Activated T-cell treated with anti-CD3 and anti-CD28 coated beads, Interleukin-2, amount 50 U/mL, for 72 hours (primary cell): ENCODE measurements at regions not wholly inside any gene's neighbourhood (a gene's known extent, or its start where the extent isn't known, plus 50 kb on each side); places are given as distances from the start of the nearest gene placed in this dataset.

ENCODE experiments used
- ATAC-seq, 2 donors: fragments of 150-1000 bp; cut with Tn5 transposase; replicated peaks in 1 of 2; 2 replicates each; pipeline ENCODE4 v1.10.0; 2021; ENCODE audit warnings: moderate library complexity in 2 of 2, mild to moderate bottlenecking in 1 of 2
- DNase-seq, 2 donors: peaks; one replicate each; pipeline ENCODE4 v3.0.0; 2021 to 2022; ENCODE audit warnings: mixed read lengths in 1 of 2
- H3K27ac Mint-ChIP-seq: one replicate; pipeline ENCODE4 v1.8.0; 2022; ENCODE audit warnings: mild to moderate bottlenecking, moderate library complexity, mixed read lengths
- H3K27me3 Mint-ChIP-seq: one replicate; pipeline ENCODE4 v1.8.0; 2022; ENCODE audit warnings: low read depth, mixed read lengths
- H3K36me3 Mint-ChIP-seq, 2 donors: one replicate each; pipeline ENCODE4 v1.8.0; 2022; ENCODE audit warnings: mixed read lengths in 2 of 2, mild to moderate bottlenecking in 1 of 2; ENCODE audit not compliant: insufficient read depth in 2 of 2
- H3K4me1 Mint-ChIP-seq: one replicate; pipeline ENCODE4 v1.8.0; 2022; ENCODE audit warnings: low read depth, mixed read lengths
- H3K4me3 Mint-ChIP-seq, 2 donors: one replicate each; pipeline ENCODE4 v1.8.0; 2022; ENCODE audit warnings: mild to moderate bottlenecking in 2 of 2, mixed read lengths in 2 of 2, moderate library complexity in 2 of 2
- H3K9me3 Mint-ChIP-seq, 2 donors: one replicate each; pipeline ENCODE4 v1.8.0; 2022; ENCODE audit warnings: mixed read lengths in 2 of 2

- H3K36me3 Mint-ChIP-seq, result no peaks in the 10 kb centered on the region
- H3K4me1 Mint-ChIP-seq, result no peaks in the 10 kb centered on the region
- ATAC-seq, result no peak
- DNase-seq, result no peak
- H3K9me3 Mint-ChIP-seq, result peaks cover 4 to 5% of the 10 kb centered on the region in 2 donors
- no peak overlapping the region for H3K27ac Mint-ChIP-seq
- H3K27me3 Mint-ChIP-seq, result no peaks in the 10 kb centered on the region
- H3K4me3 Mint-ChIP-seq, result no peak overlapping the region
These were observed 115.0 kb upstream of the FOXA2 start for GRCh38 chr20:22699396-22699795.

GRCh38 chr20:22700367-22700766, 116.0 kb upstream of the FOXA2 start:
- H3K9me3 Mint-ChIP-seq, result peaks cover 4 to 5% of the 10 kb centered on the region in 2 donors

GRCh38 chr20:22701679-22702308, 117.4 kb upstream of the FOXA2 start:
- no peak for DNase-seq
- Mint-ChIP-seq H3K27me3 (no peaks in the 10 kb centered on the region), H3K9me3 (peaks cover 5 to 7% of the 10 kb centered on the region in 2 donors), H3K4me1 (no peaks in the 10 kb centered on the region), H3K4me3 (no peak overlapping the region), H3K36me3 (no peaks in the 10 kb centered on the region), H3K27ac (no peak overlapping the region)
- ATAC-seq, result no peak

More at GRCh38 chr20:22700367-22700766, 116.0 kb upstream of the FOXA2 start:
- no peak overlapping the region for H3K27ac Mint-ChIP-seq
- H3K4me3 Mint-ChIP-seq, result no peak overlapping the region
- no peaks in the 10 kb centered on the region for H3K36me3 Mint-ChIP-seq
- no peak for DNase-seq
- no peak for ATAC-seq
- H3K4me1 Mint-ChIP-seq, result no peaks in the 10 kb centered on the region
- H3K27me3 Mint-ChIP-seq, result no peaks in the 10 kb centered on the region

GRCh38 chr20:22703843-22704242, 119.5 kb upstream of the FOXA2 start:
- peaks cover 6 to 7% of the 10 kb centered on the region in 2 donors for H3K9me3 Mint-ChIP-seq
- H3K27ac Mint-ChIP-seq, result no peak overlapping the region
- DNase-seq (no peak), ATAC-seq (no peak)
- H3K4me3 Mint-ChIP-seq, result no peak overlapping the region
- H3K4me1 Mint-ChIP-seq, result no peaks in the 10 kb centered on the region
- no peaks in the 10 kb centered on the region for H3K36me3 Mint-ChIP-seq
- H3K27me3 Mint-ChIP-seq, result no peaks in the 10 kb centered on the region

- Mint-ChIP-seq H3K9me3 (peaks cover 0 to 2% of the 10 kb centered on the region in 2 donors), H3K27me3 (no peaks in the 10 kb centered on the region), H3K36me3 (peaks cover 0 to 1% of the 10 kb centered on the region in 2 donors), H3K27ac (no peak overlapping the region), H3K4me3 (no peak overlapping the region), H3K4me1 (no peaks in the 10 kb centered on the region)
- ATAC-seq (no peak), DNase-seq (no peak)
These were observed 127.8 kb upstream of the FOXA2 start for GRCh38 chr20:22711971-22712755.

- ATAC-seq, result no peak
- Mint-ChIP-seq H3K36me3 (peaks cover 0 to 1% of the 10 kb centered on the region in 2 donors), H3K27ac (no peak overlapping the region), H3K9me3 (peaks cover 0 to 3% of the 10 kb centered on the region in 2 donors), H3K27me3 (no peaks in the 10 kb centered on the region), H3K4me3 (no peak overlapping the region), H3K4me1 (no peaks in the 10 kb centered on the region)
- no peak for DNase-seq
These were observed 132.5 kb upstream of the FOXA2 start for GRCh38 chr20:22716821-22717351.

GRCh38 chr20:22717466-22717865, 133.1 kb upstream of the FOXA2 start:
- Mint-ChIP-seq H3K4me1 (no peaks in the 10 kb centered on the region), H3K9me3 (peaks cover 0 to 4% of the 10 kb centered on the region in 2 donors), H3K36me3 (peaks cover 0 to 1% of the 10 kb centered on the region in 2 donors), H3K27ac (no peak overlapping the region), H3K4me3 (no peak overlapping the region), H3K27me3 (no peaks in the 10 kb centered on the region)
- ATAC-seq, result no peak
- DNase-seq, result no peak

- Mint-ChIP-seq H3K27me3 (no peaks in the 10 kb centered on the region), H3K9me3 (peaks cover 0 to 2% of the 10 kb centered on the region in 2 donors), H3K4me3 (no peak overlapping the region), H3K36me3 (no peaks in the 10 kb centered on the region), H3K4me1 (no peaks in the 10 kb centered on the region), H3K27ac (no peak overlapping the region)
- ATAC-seq (no peak), DNase-seq (no peak)
These were observed 134.8 kb upstream of the FOXA2 start for GRCh38 chr20:22719167-22719591.

- H3K9me3 Mint-ChIP-seq, result peaks cover 0 to 2% of the 10 kb centered on the region in 2 donors
- DNase-seq (no peak), ATAC-seq (no peak)
- no peaks in the 10 kb centered on the region for H3K36me3 Mint-ChIP-seq
- H3K4me1 Mint-ChIP-seq, result no peaks in the 10 kb centered on the region
- no peaks in the 10 kb centered on the region for H3K27me3 Mint-ChIP-seq
- no peak overlapping the region for H3K4me3 Mint-ChIP-seq
- H3K27ac Mint-ChIP-seq, result no peak overlapping the region
These were observed 135.8 kb upstream of the FOXA2 start for GRCh38 chr20:22720206-22720605.

- H3K4me1 Mint-ChIP-seq, result no peaks in the 10 kb centered on the region
- peaks cover 0 to 2% of the 10 kb centered on the region in 2 donors for H3K9me3 Mint-ChIP-seq
- no peak for ATAC-seq
- H3K27ac Mint-ChIP-seq, result no peak overlapping the region
- DNase-seq, result no peak
- no peaks in the 10 kb centered on the region for H3K27me3 Mint-ChIP-seq
- no peak overlapping the region for H3K4me3 Mint-ChIP-seq
- no peaks in the 10 kb centered on the region for H3K36me3 Mint-ChIP-seq
These were observed 138.4 kb upstream of the FOXA2 start for GRCh38 chr20:22722811-22723210.

GRCh38 chr20:22723659-22724058, 139.3 kb upstream of the FOXA2 start:
- no peak for ATAC-seq
- Mint-ChIP-seq H3K9me3 (peaks cover 0 to 2% of the 10 kb centered on the region in 2 donors), H3K27me3 (no peaks in the 10 kb centered on the region)

GRCh38 chr20:22728146-22728745, 143.9 kb upstream of the FOXA2 start:
- ATAC-seq, result no peak

More at GRCh38 chr20:22723659-22724058, 139.3 kb upstream of the FOXA2 start:
- Mint-ChIP-seq H3K36me3 (no peaks in the 10 kb centered on the region), H3K4me3 (no peak overlapping the region), H3K4me1 (no peaks in the 10 kb centered on the region), H3K27ac (no peak overlapping the region)
- no peak for DNase-seq

GRCh38 chr20:22729180-22729579, 144.8 kb upstream of the FOXA2 start:
- no peak overlapping the region for H3K27ac Mint-ChIP-seq
- no peaks in the 10 kb centered on the region for H3K4me1 Mint-ChIP-seq
- no peaks in the 10 kb centered on the region for H3K27me3 Mint-ChIP-seq
- H3K9me3 Mint-ChIP-seq, result peaks cover 1 to 3% of the 10 kb centered on the region in 2 donors
- ATAC-seq (no peak), DNase-seq (no peak)
- H3K4me3 Mint-ChIP-seq, result no peak overlapping the region
- no peaks in the 10 kb centered on the region for H3K36me3 Mint-ChIP-seq

More at GRCh38 chr20:22728146-22728745, 143.9 kb upstream of the FOXA2 start:
- no peak for DNase-seq
- Mint-ChIP-seq H3K4me3 (no peak overlapping the region), H3K27ac (no peak overlapping the region), H3K4me1 (no peaks in the 10 kb centered on the region), H3K9me3 (peaks cover 1 to 3% of the 10 kb centered on the region in 2 donors), H3K27me3 (no peaks in the 10 kb centered on the region), H3K36me3 (no peaks in the 10 kb centered on the region)
